Activated CD4-positive, CD25-positive, alpha-beta regulatory T cell treated with anti-CD3 and anti-CD28 coated beads, Interleukin-2, amount 50 U/mL, for 16 hours (primary cell): ENCODE measurements at regions not wholly inside any gene's neighbourhood (a gene's known extent, or its start where the extent isn't known, plus 50 kb on each side); places are given as distances from the start of the nearest gene placed in this dataset.

ENCODE experiments used
- DNase-seq: peaks from one replicate; pipeline ENCODE4 v3.0.0-alpha.2; 2020; ENCODE audit warnings: low read depth, low spot score

DNA sequence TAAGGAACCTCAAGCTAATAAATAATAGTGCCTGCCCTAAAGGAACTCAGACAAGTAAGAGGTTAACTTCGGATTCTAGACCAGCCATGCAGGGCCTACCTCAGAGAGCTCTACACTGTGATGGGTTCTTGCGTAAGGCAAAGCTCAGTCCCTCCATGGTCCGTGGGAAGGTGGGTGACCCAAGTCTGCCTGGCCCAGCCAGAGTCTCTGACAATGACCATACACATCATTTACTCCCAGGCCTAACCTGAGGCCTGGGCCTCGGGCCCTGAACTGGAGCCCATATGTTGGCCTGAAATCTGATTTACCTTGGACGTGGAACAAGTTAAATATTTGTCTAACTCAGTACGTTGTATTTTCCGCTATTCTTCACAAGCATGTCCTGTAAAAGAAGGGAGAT lies 55.1 kb downstream of the TMEM174 start:
- no peak for DNase-seq
